GM12872 (cell line): ENCODE measurements at regions not wholly inside any gene's neighbourhood (a gene's known extent, or its start where the extent isn't known, plus 50 kb on each side); places are given as distances from the start of the nearest gene placed in this dataset.

Experiments
- CTCF ChIP-seq: IDR thresholded peaks from 3 replicates; pipeline ENCODE4 v1.5.1; 2011; ENCODE audit warnings: low read depth, mild to moderate bottlenecking, low read length, moderate library complexity; ENCODE audit not compliant: insufficient read depth

- TF ChIP-seq CTCF, result no peak
Measured at GRCh38 chr1:37100310-37100709, 66.0 kb upstream of the GRIK3 start.

GRCh38 chr1:37102656-37103382 is 68.5 kb upstream of the GRIK3 start:
- TF ChIP-seq CTCF, result no peak

- no peak for TF ChIP-seq CTCF
Measured at GRCh38 chr1:37105911-37106310, 71.6 kb upstream of the GRIK3 start.

GRCh38 chr1:37107153-37107907 is 73.0 kb upstream of the GRIK3 start:
- TF ChIP-seq CTCF, result no peak

- TF ChIP-seq CTCF, result no peak
Measured at GRCh38 chr1:37108596-37109188, 74.4 kb upstream of the GRIK3 start.

- TF ChIP-seq CTCF, result no peak
Measured at GRCh38 chr1:37112430-37112829, 78.1 kb upstream of the GRIK3 start.

GRCh38 chr1:37113285-37113997 is 79.1 kb upstream of the GRIK3 start:
- no peak for TF ChIP-seq CTCF
